Stimulated activated CD4-positive, alpha-beta T cell treated with anti-CD3 and anti-CD28 coated beads, Interleukin-4, amount 100 ng/mL, for 24 hours (primary cell): ENCODE measurements at regions not wholly inside any gene's neighbourhood (a gene's known extent, or its start where the extent isn't known, plus 50 kb on each side); places are given as distances from the start of the nearest gene placed in this dataset.
"Not testable (repeated sequence)": the region's sequence is repeated elsewhere in the genome, so short reads cannot be mapped to it uniquely, and the experiment has no call there.

ENCODE experiments used
- DNase-seq: peaks from one replicate; pipeline ENCODE4 v3.0.0-alpha.2; 2020

DNA sequence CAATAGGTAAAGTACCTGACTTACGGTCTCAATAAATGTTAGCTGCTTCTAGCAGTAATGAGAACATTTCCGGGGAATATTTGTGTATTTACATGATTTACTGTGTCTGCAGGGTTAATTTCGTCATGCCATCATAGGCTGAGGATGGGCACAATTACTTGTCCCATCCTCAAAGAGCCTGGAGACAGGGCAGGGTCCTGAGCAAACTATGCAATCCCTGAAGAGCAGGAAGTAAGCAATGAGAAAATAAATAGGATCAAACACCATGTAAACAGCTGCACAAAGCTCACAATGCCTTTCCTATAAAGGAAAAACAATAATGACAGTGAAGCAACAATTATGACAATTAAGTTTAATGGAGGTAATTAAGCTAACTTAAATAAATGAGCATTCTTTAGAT is 114.6 kb upstream of the FOXQ1 start:
- no peak for DNase-seq

GRCh38 chr6:1191141-1191630 is 120.7 kb upstream of the FOXQ1 start:
- no peak for DNase-seq

DNA sequence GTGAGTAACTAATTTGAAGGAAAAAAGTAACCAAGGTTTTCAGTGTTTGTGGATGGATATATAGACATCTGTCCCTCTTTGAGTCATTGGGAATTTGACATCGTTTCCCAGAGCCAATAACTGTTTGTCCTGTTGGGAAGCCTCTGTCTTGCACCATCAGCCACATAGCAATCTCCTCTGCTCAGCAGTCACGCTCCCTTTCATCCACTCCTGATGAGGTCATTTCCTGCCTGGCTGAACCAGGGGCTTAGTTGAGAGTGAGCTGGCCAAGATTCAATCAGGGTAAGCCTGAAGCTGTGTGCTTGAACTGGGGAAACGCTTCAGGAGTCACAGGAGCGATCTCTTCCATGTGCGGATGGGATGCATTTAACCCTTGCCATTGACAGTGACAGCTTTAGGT is 121.5 kb upstream of the FOXQ1 start:
- DNase-seq, result no peak

- no peak for DNase-seq
Measured at GRCh38 chr6:1188199-1188598, 123.7 kb upstream of the FOXQ1 start.

- DNase-seq, result no peak
Measured at GRCh38 chr6:1187293-1188131, 124.4 kb upstream of the FOXQ1 start.

GRCh38 chr6:1184318-1184717 is 127.6 kb upstream of the FOXQ1 start:
- DNase-seq, result no peak

DNA sequence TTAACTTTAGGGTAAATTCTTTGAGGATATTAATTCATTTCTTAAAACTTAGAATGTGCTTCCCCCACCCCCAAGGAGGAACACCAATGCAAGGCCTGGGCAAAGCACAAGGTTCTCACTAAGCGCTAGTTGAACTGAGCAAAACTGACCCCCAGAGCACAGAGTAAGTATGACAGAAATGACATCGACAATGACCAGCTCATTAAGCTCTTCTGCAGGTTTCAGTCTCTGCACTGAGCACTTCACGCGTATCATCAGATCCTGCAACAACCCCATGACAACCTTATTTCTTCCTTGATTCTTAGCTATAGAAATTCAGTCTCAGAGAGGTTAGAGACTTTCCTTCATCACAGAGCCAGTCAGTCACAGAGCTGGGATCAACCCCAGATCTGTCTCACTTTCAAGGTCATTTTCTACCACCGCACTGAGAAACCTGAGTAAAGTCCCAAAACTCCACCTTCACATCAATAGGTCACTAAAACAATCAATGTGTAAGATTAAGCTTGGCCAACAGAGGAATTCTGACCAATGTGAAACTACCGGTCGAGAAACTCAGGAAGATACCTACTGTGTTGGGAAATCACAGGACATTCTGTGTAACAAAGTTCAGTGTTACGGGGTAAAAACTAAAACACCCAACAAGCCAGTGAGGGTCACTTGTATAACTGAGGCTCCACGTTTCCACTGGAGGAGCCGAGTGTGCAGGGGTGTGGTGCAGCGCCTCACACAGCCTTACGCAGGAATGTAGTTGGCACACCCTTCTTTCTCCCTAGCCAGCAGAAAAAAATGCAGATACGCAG is 129.0 kb upstream of the FOXQ1 start:
- DNase-seq, result no peak

DNA sequence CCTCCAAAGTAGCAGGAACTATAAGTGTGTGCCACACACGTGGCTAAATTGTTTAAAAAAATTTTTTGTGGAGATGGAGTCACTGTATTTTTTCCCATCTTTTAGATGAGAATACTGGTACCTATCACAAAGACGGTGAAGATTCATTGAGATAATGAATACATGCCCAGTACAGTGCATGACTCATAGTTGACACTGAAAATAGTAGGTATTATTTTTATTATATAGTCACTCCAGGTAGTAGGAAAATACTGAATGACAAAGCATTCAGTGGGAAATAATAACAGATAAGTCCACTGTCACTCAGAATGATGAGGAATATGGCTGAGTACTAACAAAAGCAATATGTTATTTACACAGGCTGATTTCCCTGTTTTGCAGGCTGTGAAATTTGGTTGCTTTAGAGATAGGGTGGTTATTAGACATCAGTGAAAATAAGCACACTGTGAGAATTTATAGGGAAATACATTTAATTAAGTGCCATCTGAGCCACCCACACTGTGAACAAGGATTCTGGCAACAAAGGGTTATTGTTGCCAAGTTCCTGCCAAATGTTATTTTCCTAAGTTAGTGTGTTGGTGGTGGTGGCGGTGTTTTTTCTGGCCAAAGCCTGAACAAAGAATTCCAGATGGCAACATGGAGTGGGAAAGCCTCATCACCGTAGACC is 129.8 kb upstream of the FOXQ1 start:
- DNase-seq, result no peak

DNA sequence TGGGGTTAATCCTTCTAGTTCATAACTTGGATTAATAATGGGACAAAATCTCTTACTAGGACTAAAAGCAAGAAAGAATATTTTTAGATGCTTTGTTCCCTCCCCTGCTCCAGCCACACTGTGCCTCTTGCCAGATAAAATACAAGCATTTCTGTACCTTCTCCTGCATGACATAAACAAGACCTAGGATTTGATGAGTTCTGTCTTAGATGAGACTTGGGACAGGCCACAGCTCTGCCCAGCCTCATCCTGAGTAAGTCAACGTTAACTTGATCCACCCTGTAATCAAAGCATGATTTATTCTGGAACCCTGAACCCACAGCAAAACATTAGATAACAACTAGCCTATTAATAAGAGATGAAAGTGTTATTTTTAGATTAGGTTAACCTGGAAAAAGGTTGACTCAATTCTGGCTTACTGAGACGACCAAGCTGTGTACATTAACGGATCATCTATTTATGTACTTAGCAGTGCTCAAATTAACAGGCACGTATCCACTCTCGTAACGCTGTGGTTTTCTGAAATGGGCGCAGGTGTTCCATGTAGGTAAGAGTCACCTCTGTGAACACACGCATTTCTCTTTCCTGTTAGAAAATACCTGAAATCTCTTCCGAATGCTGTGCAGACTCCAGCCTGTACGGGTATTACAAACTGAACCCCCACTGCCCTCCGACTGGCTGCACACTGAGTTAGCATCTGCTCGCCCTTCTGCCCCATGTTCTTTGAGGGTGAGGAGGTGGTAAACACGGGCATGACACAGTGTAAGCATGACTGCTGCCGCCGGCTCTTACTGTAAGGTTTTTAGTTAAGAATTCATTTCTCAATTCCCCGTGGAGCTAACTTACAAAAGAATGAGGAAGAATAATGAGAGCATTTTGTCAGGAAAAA is 132.1 kb upstream of the FOXQ1 start:
- DNase-seq, result no peak

DNA sequence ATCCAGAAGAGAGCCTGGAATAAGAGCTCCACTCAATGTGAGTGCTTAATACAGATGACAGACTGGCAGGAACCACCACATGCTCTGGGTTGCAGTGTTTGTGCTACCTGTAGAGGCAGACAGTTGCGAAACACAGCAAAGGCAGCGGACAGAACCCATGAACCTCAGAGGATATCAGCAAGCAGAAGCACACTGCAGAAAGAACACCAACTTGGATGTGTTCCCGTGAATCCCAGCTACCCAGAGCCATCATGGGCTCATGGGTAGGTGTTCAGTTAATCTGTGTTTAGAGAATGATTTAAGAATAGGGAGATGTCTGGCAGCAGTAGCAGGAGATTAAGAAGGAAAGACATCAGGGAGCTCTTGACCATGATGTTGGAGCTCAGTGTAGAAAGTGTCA is 133.3 kb upstream of the FOXQ1 start:
- no peak for DNase-seq

GRCh38 chr6:1176567-1176966 is 135.3 kb upstream of the FOXQ1 start:
- DNase-seq, result no peak

- no peak for DNase-seq
Measured at GRCh38 chr6:1175877-1176276, 136.0 kb upstream of the FOXQ1 start.

GRCh38 chr6:1170794-1171193 is 141.1 kb upstream of the FOXQ1 start:
- DNase-seq, result no peak

GRCh38 chr6:1164600-1164999 is 147.3 kb upstream of the FOXQ1 start:
- no peak for DNase-seq

- DNase-seq, result no peak
Measured at GRCh38 chr6:1163501-1163900, 148.4 kb upstream of the FOXQ1 start.

DNA sequence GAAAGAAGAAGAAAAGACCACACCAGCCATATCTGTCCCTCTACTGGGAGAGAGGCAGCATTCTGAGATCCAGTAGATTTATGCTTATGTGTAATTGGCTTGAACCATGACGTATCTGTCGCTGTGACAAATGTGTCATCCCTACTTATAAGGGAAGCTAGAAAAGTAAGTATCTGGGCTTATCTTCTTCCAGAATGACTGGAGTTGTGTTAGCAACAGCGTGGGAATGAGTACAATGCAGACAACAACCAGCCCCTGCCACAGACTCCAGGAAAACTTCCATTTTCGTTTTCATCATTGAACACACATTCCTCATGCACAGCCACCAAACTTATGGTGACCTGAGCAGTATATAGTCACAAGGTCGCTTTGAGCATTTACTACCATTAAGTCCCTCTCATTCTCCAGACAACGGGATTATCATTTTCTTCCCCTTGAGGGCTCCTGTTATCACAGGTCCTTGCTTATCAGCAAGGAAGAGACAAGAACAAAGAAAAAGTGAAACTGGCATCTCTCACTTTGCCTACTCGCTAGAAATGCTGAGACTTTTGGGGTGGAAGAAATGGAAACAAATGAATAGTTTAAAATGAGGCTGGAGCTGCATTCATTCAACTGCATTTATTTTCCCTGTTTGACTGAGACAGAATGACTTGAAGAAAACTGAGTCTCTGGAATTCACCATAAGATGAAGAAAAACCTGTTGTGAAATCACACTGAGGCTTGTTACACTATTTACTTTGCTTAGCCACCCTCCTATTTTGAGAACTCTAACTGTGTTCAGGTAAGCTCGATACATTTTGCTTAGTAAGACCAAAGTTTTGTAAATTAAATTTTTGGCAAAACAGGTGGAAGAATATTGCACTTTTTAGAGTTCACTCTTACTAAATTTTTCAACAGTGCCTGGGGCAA is 149.3 kb upstream of the FOXQ1 start:
- no peak for DNase-seq

GRCh38 chr6:1156411-1156810 is 155.5 kb upstream of the FOXQ1 start:
- DNase-seq, result not testable (repeated sequence)

DNA sequence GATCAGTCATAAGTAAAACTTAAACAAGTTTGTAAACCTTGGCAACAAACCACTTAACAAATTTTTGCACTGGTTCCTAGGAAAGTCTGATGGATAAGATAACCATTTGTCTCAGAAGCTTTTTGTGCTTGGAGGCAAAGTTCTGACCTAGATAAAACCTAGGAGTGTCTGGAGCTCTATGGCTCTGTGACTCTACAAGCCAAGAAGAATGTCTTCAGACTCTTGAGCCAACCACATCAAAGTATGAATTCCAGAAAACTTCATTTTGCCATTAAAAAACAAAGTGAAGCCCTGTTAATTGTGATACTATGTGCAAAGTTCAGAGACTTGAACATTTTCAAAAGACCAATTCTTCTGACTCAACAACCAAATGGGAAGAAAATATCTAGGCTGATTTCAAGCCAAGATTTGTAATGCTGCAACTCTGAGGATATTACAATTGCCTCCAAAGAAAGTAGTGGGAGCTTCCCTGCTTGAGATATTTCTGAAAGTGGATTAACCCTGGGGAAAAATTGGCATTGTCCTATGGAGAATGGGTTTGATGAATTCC is 158.1 kb upstream of the FOXQ1 start:
- DNase-seq, result no peak

DNA sequence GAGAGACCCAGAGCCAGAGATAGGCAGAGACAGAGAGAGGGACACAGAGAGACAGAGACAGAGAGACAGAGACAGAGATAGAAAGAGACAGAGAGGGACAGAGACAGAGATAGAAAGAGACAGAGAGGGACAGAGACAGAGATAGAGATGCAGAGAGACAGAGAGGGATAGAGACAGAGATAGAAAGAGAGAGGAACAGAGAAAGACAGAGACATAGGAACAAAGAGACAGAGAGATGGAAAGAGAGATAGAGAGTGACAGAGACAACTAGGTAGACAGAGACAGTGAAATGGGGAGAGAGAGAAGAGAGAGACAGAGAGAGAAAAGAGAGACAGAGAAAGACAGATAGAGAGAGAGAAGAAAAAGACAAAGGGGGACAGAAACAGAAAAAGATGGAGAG is 165.4 kb upstream of the FOXQ1 start:
- DNase-seq, result no peak

DNA sequence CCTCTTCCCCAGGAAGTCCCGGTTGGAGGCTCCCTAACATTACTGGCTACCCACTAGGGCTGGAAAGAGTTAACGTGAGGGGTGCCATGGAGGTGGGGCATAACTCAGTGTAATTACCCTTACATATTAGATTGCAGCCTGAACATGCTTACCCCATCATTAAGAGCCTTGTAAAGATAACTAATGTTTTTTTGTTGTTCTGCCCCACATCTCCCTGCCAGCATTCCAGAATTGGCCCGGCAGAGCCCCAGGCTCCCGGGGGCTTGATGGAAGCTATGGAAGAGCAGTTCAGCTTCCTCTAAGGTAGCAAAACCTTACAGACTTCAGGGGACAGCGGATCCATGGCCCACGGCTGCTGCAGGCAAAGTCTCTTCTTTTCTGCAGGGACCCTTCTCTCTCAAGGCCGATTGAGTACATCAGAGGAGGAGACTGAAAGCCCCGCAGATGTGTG is 166.1 kb upstream of the FOXQ1 start:
- DNase-seq, result no peak
